Psoas muscle (tissue), 7 donors: ENCODE measurements at regions not wholly inside any gene's neighbourhood (a gene's known extent, or its start where the extent isn't known, plus 50 kb on each side); places are given as distances from the start of the nearest gene placed in this dataset.

Source experiments
- ATAC-seq, 4 donors: fragments of 200-7000 bp; cut with Tn5 transposase; one replicate each; pipeline ENCODE4 v1.9.1; 2020; ENCODE audit warnings: moderate library complexity in 3 of 4, mild to moderate bottlenecking in 2 of 4
- DNase-seq, 2 donors: peaks; one replicate each; pipeline ENCODE4 v3.0.0-alpha.2; 2020
- H3K27ac ChIP-seq: fragments of 200-600 bp; one replicate; pipeline ENCODE4 v1.8.0; 2022
- H3K27me3 ChIP-seq, 3 donors: fragments of 200-600 bp in 1 of 3; one replicate each; pipeline versions ENCODE4 v1.6.1 to v1.8.0; 2013 to 2022; ENCODE audit warnings: low read length in 2 of 3, mild to moderate bottlenecking in 2 of 3, moderate library complexity in 1 of 3; ENCODE audit not compliant: insufficient read depth in 3 of 3
- H3K36me3 ChIP-seq, 2 donors: fragments of 200-600 bp in 1 of 2; one replicate each; pipeline versions ENCODE4 v1.6.1 to v1.8.0; 2013 to 2022; ENCODE audit warnings: low read depth in 1 of 2, mild to moderate bottlenecking in 1 of 2, moderate library complexity in 1 of 2; ENCODE audit not compliant: insufficient read depth in 1 of 2
- H3K4me1 ChIP-seq: fragments of 200-600 bp; one replicate; pipeline ENCODE4 v1.8.0; 2022
- H3K4me3 ChIP-seq: fragments of 200-600 bp; one replicate; pipeline ENCODE4 v1.8.0; 2022; ENCODE audit warnings: mild to moderate bottlenecking
- H3K9me3 ChIP-seq: fragments of 200-600 bp; one replicate; pipeline ENCODE4 v1.8.0; 2022
- WGBS, 3 donors: extraction: QIAGEN DNeasy Blood & Tissue Kit; methylation state at CpG; one replicate each; pipeline versions ENCODE4 v1.1.6 to v1.1.7; 2013; 5-methylcytosine and 5-hydroxymethylcytosine counted together
- intact Hi-C, 2 donors: fragments of 100-400 bp; cut with DNase I; formaldehyde crosslinking; loops; one replicate each; pipeline versions ENCODE4 v1.11.0 to v1.14.2; 2022
- TF ChIP-seq, protein P1 (sequence below): fragments of 200-600 bp; IDR thresholded peaks from one replicate; pipeline ENCODE4 v1.8.0; 2022; ENCODE audit warnings: antibody characterized with exemption
- donor health status: healthy with polysubstance abuse.
- donor health status: DM: no; HTN: no; CAD: no; lungs with moderate emphysema.
- donor health status: Bipolar disorder and iron deficiency.
- donor health status: healthy.
- donor health status: DM: yes; HTN: yes; CAD: no.
- donor health status: DM: no; HTN: no; CAD: no.
- donor health status: DM: yes; HTN: yes; CAD: no.

DNA sequence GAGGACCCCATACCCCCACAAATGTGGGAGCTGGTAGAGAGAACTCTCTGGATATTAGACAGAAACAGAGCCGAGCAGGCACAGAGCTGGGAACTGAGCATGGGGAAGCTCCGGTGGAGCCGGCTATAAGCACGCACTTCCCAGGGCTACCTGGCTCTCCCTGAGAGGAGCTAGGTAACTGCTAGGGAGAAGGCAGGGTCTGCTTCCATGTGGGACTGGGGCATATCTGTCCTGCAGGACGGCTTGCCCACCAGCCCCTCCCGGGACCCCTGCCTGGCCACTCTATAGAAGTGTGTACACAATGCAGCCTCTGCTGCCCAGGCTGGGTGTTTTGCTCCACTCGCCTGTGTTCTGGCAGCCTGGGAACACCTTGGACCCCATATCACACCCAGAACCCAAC, 1537.0 kb upstream of the CDH9 start:
- H3K4me3 ChIP-seq = no peak overlapping the region
- ATAC-seq (no peak), DNase-seq (no peak)
- TF ChIP-seq, protein P1, sequence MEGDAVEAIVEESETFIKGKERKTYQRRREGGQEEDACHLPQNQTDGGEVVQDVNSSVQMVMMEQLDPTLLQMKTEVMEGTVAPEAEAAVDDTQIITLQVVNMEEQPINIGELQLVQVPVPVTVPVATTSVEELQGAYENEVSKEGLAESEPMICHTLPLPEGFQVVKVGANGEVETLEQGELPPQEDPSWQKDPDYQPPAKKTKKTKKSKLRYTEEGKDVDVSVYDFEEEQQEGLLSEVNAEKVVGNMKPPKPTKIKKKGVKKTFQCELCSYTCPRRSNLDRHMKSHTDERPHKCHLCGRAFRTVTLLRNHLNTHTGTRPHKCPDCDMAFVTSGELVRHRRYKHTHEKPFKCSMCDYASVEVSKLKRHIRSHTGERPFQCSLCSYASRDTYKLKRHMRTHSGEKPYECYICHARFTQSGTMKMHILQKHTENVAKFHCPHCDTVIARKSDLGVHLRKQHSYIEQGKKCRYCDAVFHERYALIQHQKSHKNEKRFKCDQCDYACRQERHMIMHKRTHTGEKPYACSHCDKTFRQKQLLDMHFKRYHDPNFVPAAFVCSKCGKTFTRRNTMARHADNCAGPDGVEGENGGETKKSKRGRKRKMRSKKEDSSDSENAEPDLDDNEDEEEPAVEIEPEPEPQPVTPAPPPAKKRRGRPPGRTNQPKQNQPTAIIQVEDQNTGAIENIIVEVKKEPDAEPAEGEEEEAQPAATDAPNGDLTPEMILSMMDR = no peak
- intact Hi-C loops = no loop called here
- H3K27me3 ChIP-seq = no peaks in the 10 kb centered on the region
- no peaks in the 10 kb centered on the region for H3K36me3 ChIP-seq
- no peak overlapping the region for H3K27ac ChIP-seq
- H3K4me1 ChIP-seq = no peaks in the 10 kb centered on the region
- no peaks in the 10 kb centered on the region for H3K9me3 ChIP-seq
- 91 to 95% (median 91%) methylated on average over 7 of the region's 7 CpGs for WGBS, 3 donors

DNA sequence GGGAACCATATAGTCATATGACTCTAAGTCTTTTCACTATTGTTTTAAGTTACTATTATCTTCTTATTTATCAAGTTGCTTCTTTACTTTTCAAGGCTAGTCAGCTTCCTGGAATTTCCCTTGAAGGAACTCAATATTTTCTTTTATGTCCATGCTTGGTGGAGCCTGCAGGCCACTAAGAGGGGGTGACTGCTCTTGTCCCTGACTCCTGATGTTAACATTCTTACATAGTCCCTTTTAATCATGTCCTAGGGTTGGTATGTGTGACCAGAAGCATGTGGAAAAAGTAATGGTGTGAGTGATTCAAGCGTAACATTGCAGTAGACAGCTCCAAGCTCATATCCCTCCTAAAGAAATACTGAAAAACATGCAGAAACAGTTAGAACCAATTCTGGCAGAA, 1536.2 kb upstream of the CDH9 start:
- intact Hi-C loops = no loop called here

DNA sequence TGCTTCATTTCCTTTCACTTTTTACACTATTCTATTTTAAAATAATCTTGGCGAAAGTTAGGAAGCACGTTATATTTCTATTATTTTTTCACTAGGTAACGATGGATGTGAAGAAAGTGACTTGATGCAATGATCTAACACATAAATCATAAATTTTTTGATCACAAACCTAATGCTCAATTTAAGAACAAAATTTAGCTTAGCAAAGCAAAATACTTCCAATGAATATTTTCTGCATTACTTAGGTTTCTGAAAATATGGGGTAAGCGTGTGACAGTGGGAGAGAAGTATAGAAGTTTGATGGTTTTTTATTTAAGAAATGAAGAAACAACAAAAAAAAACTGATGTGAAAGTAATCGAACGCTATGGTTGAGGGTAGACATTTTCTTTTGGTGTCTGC, 1528.7 kb upstream of the CDH9 start:
- Histone ChIP-seq H3K9me3 (no peaks in the 10 kb centered on the region), H3K4me3 (no peak overlapping the region), H3K27me3 (no peaks in the 10 kb centered on the region), H3K27ac (no peak overlapping the region), H3K4me1 (no peaks in the 10 kb centered on the region), H3K36me3 (no peaks in the 10 kb centered on the region)
- 83 to 88% (median 87%) methylated on average over 6 of the region's 6 CpGs for WGBS, 3 donors
- ATAC-seq (no peak), DNase-seq (no peak)
- intact Hi-C loops = no loop called here
- TF ChIP-seq, protein P1 = no peak

More for the DNA sequence above, 1536.2 kb upstream of the CDH9 start:
- H3K4me1 ChIP-seq = no peaks in the 10 kb centered on the region
- no peak overlapping the region for H3K4me3 ChIP-seq
- TF ChIP-seq, protein P1 = no peak
- H3K27ac ChIP-seq = no peak overlapping the region
- ATAC-seq = no peak
- no peak for DNase-seq
- WGBS, 3 donors = 77 to 87% (median 86%) methylated on average over 1 of the region's 1 CpG
- no peaks in the 10 kb centered on the region for H3K27me3 ChIP-seq
- H3K9me3 ChIP-seq = no peaks in the 10 kb centered on the region
- H3K36me3 ChIP-seq = no peaks in the 10 kb centered on the region

DNA sequence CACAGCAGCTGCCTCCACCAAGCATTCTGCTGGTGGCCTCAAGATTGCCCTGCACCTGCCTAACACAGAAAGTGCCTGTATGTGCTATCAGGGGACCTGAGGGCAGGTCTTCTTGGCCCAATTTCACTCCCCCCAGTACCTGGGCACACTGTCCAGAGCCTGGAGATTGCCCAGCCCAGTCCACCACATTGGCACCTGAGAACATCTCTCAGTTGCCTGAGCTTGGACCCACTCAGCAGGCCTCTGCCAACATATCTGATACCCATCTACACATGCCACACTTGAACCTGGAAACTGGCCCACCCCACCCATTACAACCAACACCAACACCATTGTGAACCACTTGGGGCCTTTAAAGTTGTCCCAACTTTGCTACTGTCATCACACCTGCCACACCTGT, 1523.1 kb upstream of the CDH9 start:
- H3K4me1 ChIP-seq = no peaks in the 10 kb centered on the region
- intact Hi-C loops = no loop called here
- H3K4me3 ChIP-seq = no peak overlapping the region
- no peaks in the 10 kb centered on the region for H3K27me3 ChIP-seq
- no peak overlapping the region for H3K27ac ChIP-seq
- no peaks in the 10 kb centered on the region for H3K36me3 ChIP-seq
- ATAC-seq = no peak
- no peak for DNase-seq
- H3K9me3 ChIP-seq = no peaks in the 10 kb centered on the region
- TF ChIP-seq, protein P1 = no peak

DNA sequence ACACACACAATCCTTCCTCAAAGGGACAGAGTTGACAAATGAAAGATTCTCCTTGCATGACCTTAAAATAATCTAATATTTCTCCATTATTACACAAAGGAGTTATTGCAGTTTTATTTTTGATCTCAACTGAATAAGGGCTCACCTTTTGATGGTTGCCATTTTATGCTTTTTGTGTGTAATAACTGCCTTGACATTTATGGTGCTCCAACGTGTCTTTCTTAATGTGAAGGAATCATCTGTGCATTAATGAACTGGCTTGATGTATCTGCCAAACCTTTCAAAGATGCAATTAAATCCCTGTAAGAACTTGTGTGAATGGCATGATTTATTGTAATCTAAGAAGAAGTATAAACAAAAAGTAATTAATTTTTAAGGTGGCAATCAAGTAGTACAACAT, 1519.8 kb upstream of the CDH9 start:
- WGBS, 3 donors = 48 to 55% (median 51%) methylated on average over 1 of the region's 1 CpG
- DNase-seq (no peak), ATAC-seq (no peak)
- Histone ChIP-seq H3K9me3 (no peaks in the 10 kb centered on the region), H3K4me3 (no peak overlapping the region), H3K27ac (no peak overlapping the region), H3K27me3 (no peaks in the 10 kb centered on the region), H3K4me1 (no peaks in the 10 kb centered on the region), H3K36me3 (no peaks in the 10 kb centered on the region)
- TF ChIP-seq, protein P1 = no peak
- intact Hi-C loops = no loop called here
